Endothelial cell of umbilical vein (primary cell): ENCODE measurements at regions not wholly inside any gene's neighbourhood (a gene's known extent, or its start where the extent isn't known, plus 50 kb on each side); places are given as distances from the start of the nearest gene placed in this dataset.
A peak's percentile ranks its signal among the peaks of the same experiment; 100 is the strongest.

Experiments used
- BruUV-seq: library from RNA; stranded (reverse); fragments of 400-500 nt; replicated peaks from 2 replicates; lab custom pipeline; 2021; lab: Mats Ljungman, UMichigan
- CTCF ChIA-PET: fragments of 300-600, 350-600 bp; sonication (Branson Sonifier 250); formaldehyde crosslinking; loops from one replicate; lab custom pipeline; 2021; ENCODE audit warnings: antibody characterized with exemption, inconsistent platforms; lab: Charles Lee
- POLR2A ChIA-PET: fragments of 300-600, 350-600 bp; sonication (Branson Sonifier 250); formaldehyde crosslinking; loops from one replicate; lab custom pipeline; 2021; ENCODE audit warnings: antibody characterized with exemption, inconsistent platforms; lab: Charles Lee
- DNase-seq: peaks from one replicate; pipeline ENCODE4 v3.0.0-alpha.2; 2011; ENCODE audit warnings: low read depth, low spot score
- FAIRE-seq: peaks from 2 replicates; lab custom pipeline; 2011; peaks lifted over from hg19 to GRCh38; lab: Jason Lieb, UNC
- H2AFZ ChIP-seq: 2 replicates; pipeline ENCODE4 v1.6.0; 2012; ENCODE audit warnings: low read depth, low read length, control low read depth, inconsistent platforms
- H3K27ac ChIP-seq: 2 replicates; pipeline ENCODE4 v1.5.1; 2011; ENCODE audit warnings: low read depth, mild to moderate bottlenecking, control low read depth, low read length, moderate library complexity; ENCODE audit not compliant: insufficient read depth
- H3K27me3 ChIP-seq, 2 experiments: 2 replicates each; pipeline versions ENCODE4 v1.6.0 to v1.6.1; 2011; ENCODE audit warnings: low read length in 2 of 2, mixed read lengths in 1 of 2; ENCODE audit not compliant: control insufficient read depth in 2 of 2, insufficient read depth in 2 of 2
- H3K36me3 ChIP-seq, 2 experiments: 2 replicates in 1 of 2; 3 replicates in 1 of 2; pipeline ENCODE4 v1.5.1; 2011; ENCODE audit warnings: low read length in 2 of 2, mild to moderate bottlenecking in 1 of 2, moderate library complexity in 1 of 2; ENCODE audit not compliant: control insufficient read depth in 2 of 2, insufficient read depth in 2 of 2; ENCODE audit errors: extremely low read depth in 1 of 2
- H3K4me1 ChIP-seq: 3 replicates; pipeline ENCODE4 v1.5.1; 2011; ENCODE audit warnings: mild to moderate bottlenecking, low read length; ENCODE audit not compliant: control insufficient read depth, insufficient read depth; ENCODE audit errors: extremely low read depth
- H3K4me2 ChIP-seq: 2 replicates; pipeline ENCODE4 v1.6.1; 2011; ENCODE audit warnings: low read length, control low read depth, mixed read lengths; ENCODE audit not compliant: insufficient read depth
- H3K4me3 ChIP-seq, 3 experiments: fragments of 200-600 bp in 1 of 3; sonication (generic), shearing (Covaris generic) in 1 of 3; replicated peaks in 1 of 3; 2 replicates each; pipeline ENCODE4 v1.5.1; 2011 to 2016; ENCODE audit warnings: control low read depth in 3 of 3, low read length in 3 of 3, mild to moderate bottlenecking in 2 of 3, inconsistent platforms in 1 of 3, low read depth in 1 of 3, moderate library complexity in 1 of 3; ENCODE audit not compliant: insufficient read depth in 1 of 3
- H3K79me2 ChIP-seq: 2 replicates; pipeline ENCODE4 v1.6.0; 2012; ENCODE audit warnings: low read length, inconsistent platforms; ENCODE audit not compliant: control insufficient read depth, insufficient read depth
- H3K9ac ChIP-seq: replicated peaks from 2 replicates; pipeline ENCODE3; 2011; ENCODE audit warnings: low read length, control low read depth; ENCODE audit not compliant: insufficient read depth; ENCODE audit errors: extremely low read depth
- H3K9me1 ChIP-seq: replicated peaks from 3 replicates; pipeline ENCODE4 v1.6.0; 2011; ENCODE audit warnings: mild to moderate bottlenecking, low read length; ENCODE audit not compliant: control insufficient read depth, insufficient read depth; ENCODE audit errors: extremely low read depth
- H3K9me3 ChIP-seq: replicated peaks from 2 replicates; pipeline ENCODE4 v1.5.1; 2012; ENCODE audit warnings: low read length, inconsistent platforms; ENCODE audit not compliant: control insufficient read depth, insufficient read depth
- H4K20me1 ChIP-seq: replicated peaks from 2 replicates; pipeline ENCODE3; 2011; ENCODE audit warnings: mild to moderate bottlenecking, low read length; ENCODE audit not compliant: control insufficient read depth, insufficient read depth; ENCODE audit errors: extremely low read depth
- CTCF ChIP-seq, 2 donors: IDR thresholded peaks; 1 replicate in 1 of 2; 2 replicates in 1 of 2; pipeline ENCODE4 v1.5.1; 2011; ENCODE audit warnings: low read length in 2 of 2, mild to moderate bottlenecking in 2 of 2, moderate library complexity in 2 of 2, control low read depth in 1 of 2, inconsistent platforms in 1 of 2, low read depth in 1 of 2; ENCODE audit not compliant: insufficient read depth in 1 of 2; ENCODE audit errors: extremely low read depth in 1 of 2
- FOS ChIP-seq: IDR thresholded peaks from 2 replicates; pipeline ENCODE4 v1.6.1; 2011; ENCODE audit warnings: mild to moderate bottlenecking, low read length, moderate library complexity, borderline replicate concordance; ENCODE audit not compliant: insufficient read depth
- JUN ChIP-seq: IDR thresholded peaks from 2 replicates; pipeline ENCODE4 v1.6.1; 2011; ENCODE audit warnings: borderline replicate concordance, low read depth; ENCODE audit not compliant: insufficient read length, insufficient read depth
- dilution Hi-C: fragments of 300-500 bp; cut with MboI; formaldehyde crosslinking; loops from one replicate; pipeline ENCODE4 v1.15.0; 2019; ENCODE audit warnings: low sequenced_read_pairs; ENCODE audit not compliant: extremely low pct_ligation_motif_present
- intact Hi-C: fragments of 100-400 bp; cut with micrococcal nuclease; formaldehyde crosslinking; loops from one replicate; pipeline ENCODE4 v1.10.0; 2022

- TF ChIP-seq FOS (no peak), CTCF (IDR thresholded peaks at IDR 0.05; ENCODE audit: extremely low read depth in 1 of 2, insufficient read depth in 1 of 2, low read depth in 1 of 2, low read length in 2 of 2) (peak; percentile 80), JUN (no peak)
- Histone ChIP-seq H2AFZ (no peak overlapping the region), H3K27me3 (no peaks in the 10 kb centered on the region), H3K9me3 (no peaks in the 10 kb centered on the region), H3K27ac (no peak overlapping the region), H3K36me3 (no peaks in the 10 kb centered on the region), H3K4me1 (peaks cover 14% of the 10 kb centered on the region), H3K79me2 (no peaks in the 10 kb centered on the region), H3K4me2 (peak overlapping the region; percentile 28), H3K9ac (no peak overlapping the region), H3K9me1 (no peaks in the 10 kb centered on the region), H4K20me1 (no peaks in the 10 kb centered on the region), H3K4me3 (no peak overlapping the region)
- FAIRE-seq (peak; percentile 93), DNase-seq (peak; percentile 79)
- dilution Hi-C loops (no loop called here), intact Hi-C loops (loop anchor here (1.0 to 2.0 kb wide), 9 partner anchors 64 to 607 kb away; no protein-coding TSS in a partner anchor)
- CTCF ChIA-PET = interaction anchor here (0.6 to 2.0 kb wide), 53 partner anchors 8 to 609 kb away, joined by 3 to 69 read pairs (median 5); partner anchors contain the start of genes MND1 and TRIM2
- no TSS peak for BruUV-seq
- POLR2A ChIA-PET = no interaction called here
Measured at GRCh38 chr4:153142700-153143438, 61.4 kb upstream of the TRIM2 start.
